ENCODE measurements at regions not wholly inside any gene's neighbourhood (a gene's known extent, or its start where the extent isn't known, plus 50 kb on each side); places are given as distances from the start of the nearest gene placed in this dataset.

DNA sequence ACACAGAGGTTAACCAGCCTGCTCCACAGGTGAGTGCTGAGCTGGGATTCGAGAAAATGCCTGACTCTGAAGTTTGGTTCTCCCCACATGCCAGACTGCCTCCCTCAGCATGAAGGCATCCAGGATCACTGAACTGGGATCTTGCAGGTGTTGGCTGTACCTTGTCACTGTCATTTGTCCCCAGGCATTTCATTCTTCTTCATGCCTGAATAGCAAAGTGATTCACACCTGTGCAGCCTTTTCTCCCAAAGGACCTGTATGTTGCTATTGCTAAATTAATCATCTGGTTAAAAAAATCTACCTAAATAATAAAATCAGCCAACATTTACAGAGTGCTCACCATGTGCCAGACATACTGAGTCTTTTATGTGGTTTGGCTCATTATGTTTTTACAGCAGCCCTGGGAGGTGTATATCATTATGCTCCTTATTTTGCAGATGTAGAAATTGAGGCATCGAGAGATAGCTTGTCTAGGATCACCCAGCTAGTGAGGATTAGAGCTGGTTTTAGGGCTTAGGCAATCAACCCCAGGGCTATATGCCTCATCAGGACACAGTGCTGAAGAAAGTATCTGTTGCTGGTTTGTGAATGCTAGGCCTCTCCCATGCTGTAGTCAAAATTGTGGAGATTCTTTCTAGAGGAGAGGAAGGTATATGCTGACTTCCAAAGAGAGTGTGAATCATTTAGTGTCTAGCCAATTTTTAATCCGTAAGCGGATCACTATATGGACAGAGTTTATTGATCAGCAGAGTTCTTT lies 204.4 kb downstream of the HIPK3 start:
- DNase-seq (ENCODE audit: low read depth in 2 of 2), result no peak
- TF ChIP-seq, protein P1, sequence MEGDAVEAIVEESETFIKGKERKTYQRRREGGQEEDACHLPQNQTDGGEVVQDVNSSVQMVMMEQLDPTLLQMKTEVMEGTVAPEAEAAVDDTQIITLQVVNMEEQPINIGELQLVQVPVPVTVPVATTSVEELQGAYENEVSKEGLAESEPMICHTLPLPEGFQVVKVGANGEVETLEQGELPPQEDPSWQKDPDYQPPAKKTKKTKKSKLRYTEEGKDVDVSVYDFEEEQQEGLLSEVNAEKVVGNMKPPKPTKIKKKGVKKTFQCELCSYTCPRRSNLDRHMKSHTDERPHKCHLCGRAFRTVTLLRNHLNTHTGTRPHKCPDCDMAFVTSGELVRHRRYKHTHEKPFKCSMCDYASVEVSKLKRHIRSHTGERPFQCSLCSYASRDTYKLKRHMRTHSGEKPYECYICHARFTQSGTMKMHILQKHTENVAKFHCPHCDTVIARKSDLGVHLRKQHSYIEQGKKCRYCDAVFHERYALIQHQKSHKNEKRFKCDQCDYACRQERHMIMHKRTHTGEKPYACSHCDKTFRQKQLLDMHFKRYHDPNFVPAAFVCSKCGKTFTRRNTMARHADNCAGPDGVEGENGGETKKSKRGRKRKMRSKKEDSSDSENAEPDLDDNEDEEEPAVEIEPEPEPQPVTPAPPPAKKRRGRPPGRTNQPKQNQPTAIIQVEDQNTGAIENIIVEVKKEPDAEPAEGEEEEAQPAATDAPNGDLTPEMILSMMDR (IDR thresholded peaks at IDR 0.05; ENCODE audit: low read depth, low read length), result no peak

DNA sequence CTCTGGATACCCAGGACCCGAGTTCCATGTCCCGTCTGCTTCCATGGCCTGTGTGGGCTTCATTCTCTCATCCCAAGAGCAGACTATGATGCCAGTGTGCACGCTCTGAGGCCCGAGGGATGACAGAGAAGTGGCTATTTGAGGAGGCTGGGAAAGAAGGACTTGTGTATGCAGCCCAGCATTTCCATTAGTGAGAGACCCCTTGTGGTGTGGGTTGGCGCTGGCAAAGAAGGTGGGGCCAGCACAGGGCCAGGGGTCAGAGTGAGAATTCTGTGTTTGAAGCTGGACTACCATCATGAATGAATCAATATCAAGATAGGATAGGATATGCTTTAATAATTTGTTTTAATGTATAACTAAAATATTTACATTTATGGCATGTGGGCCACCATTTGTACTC lies 200.8 kb downstream of the HIPK3 start:
- H3K4me3 ChIP-seq (replicated peaks in 1 of 2; ENCODE audit: low read depth in 2 of 2, low read length in 2 of 2), result no peak overlapping the region

More for the DNA sequence above, 204.4 kb downstream of the HIPK3 start:
- H3K4me3 ChIP-seq (replicated peaks in 1 of 2; ENCODE audit: low read depth in 2 of 2, low read length in 2 of 2), result no peak overlapping the region

DNA sequence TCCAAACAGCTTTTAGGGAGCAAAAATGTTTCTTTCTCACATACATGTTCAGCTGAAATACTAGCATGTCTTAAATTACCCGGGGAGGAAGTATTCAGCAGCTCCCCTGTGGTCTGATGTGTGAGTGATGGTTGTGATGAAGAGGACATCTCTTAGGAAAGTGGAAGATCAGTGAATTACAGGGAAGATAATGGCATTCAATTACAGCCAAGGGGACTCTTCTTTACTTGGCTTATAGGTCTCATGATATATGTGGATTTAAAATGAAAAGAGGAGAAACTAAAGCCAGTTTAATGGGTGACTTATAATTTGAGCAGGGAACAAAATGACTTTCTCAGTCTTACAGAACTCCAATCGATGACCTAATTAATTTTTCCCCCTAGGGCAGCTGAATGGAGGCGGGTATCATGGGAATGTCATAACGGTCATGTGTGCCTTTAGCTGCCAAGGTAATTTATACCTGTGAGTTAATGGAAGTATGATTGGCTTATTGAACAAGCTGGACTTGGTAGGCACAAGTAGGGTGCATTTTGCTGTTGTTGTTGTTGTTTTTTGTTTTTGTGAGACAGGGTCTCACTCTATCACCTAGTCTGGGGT lies 198.8 kb downstream of the HIPK3 start:
- no peak overlapping the region for H3K4me3 ChIP-seq (replicated peaks in 1 of 2; ENCODE audit: low read depth in 2 of 2, low read length in 2 of 2)
- TF ChIP-seq, protein P1 (IDR thresholded peaks at IDR 0.05; ENCODE audit: low read depth, low read length), result no peak
- no peak for DNase-seq (ENCODE audit: low read depth in 2 of 2)

More for the DNA sequence above, 200.8 kb downstream of the HIPK3 start:
- TF ChIP-seq, protein P1 (IDR thresholded peaks at IDR 0.05; ENCODE audit: low read depth, low read length), result no peak
- no peak for DNase-seq (ENCODE audit: low read depth in 2 of 2)

DNA sequence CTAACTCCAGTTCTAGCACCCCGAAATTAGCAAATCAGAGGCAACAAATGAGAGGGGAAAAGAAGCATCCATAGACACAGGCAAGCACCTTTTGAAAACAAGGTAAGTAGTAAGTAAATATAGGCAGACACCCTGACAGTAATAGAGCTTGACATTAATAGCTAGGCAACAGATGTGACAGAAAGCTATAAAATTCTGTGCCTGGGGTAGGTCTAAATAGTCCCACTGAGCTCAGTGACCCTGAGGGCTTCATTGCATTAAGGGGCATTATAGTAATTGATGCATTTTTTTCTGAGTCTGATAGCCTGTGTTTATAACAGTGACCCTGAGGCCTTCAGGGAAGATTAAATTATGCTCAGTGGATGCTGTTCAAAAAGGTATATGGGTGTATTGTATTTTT lies 197.1 kb downstream of the HIPK3 start:
- TF ChIP-seq, protein P1 (IDR thresholded peaks at IDR 0.05; ENCODE audit: low read depth, low read length), result no peak
- no peak overlapping the region for H3K4me3 ChIP-seq (replicated peaks in 1 of 2; ENCODE audit: low read depth in 2 of 2, low read length in 2 of 2)
- DNase-seq (ENCODE audit: low read depth in 2 of 2), result no peak

DNA sequence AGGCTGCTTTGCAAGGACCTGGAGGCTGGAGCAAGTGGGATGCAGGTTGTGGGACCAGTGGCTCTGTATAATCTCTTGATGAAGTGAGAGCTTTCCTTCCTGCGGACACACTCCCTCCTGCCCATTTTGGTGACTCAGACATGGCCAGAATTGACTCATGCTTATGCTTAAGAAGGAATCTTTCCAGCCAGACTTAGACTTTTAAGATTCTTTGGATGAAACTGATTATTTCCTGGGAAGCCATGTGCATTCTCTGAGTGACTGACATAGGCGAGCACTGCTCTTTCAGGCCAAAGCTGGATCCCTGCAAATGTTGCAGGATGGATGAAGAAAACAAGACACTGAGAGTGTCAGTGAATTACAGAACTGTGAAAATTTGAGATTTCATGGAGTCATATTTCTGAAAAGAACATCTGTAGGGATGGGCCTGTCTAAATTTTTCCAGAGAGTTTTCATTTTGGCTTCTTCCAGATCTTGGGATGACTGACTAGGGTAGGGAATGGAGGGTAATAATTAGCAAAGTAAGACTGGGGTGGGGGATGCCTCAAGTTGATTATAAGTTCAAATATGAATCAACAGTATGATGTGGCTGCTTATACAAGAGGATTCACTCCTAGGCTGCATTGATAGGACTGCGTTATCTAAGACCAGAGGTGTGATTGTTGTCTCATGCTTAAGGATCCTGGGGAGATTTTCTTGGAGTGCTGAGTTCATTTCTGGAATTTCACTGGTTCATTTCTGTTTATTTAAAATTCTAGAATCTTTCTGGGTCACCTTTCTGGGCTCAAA lies 195.8 kb downstream of the HIPK3 start:
- TF ChIP-seq, protein P1 (IDR thresholded peaks at IDR 0.05; ENCODE audit: low read depth, low read length), result no peak
- H3K4me3 ChIP-seq (replicated peaks in 1 of 2; ENCODE audit: low read depth in 2 of 2, low read length in 2 of 2), result no peak overlapping the region
- peak; percentile 85 to 87 for DNase-seq (ENCODE audit: low read depth in 2 of 2)

DNA sequence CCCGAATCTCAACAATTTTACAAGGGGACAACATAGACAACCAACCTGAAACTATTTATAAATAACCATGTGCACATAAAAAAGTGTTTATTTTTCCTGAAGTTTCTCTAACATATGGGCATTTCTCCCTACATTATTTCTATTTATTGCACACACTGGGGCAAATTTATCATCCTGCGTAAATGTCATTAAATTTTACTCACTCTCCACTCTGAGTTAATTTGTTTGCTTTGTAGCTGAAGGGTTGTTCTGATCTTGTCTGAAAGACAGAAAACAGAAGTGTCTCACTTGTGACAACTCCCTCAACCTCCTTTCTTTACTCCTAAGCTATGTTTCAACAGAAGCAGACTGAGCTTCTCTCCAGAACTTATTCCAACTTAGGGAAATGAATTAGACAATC lies 194.2 kb downstream of the HIPK3 start:
- no peak overlapping the region for H3K4me3 ChIP-seq (replicated peaks in 1 of 2; ENCODE audit: low read depth in 2 of 2, low read length in 2 of 2)
- DNase-seq (ENCODE audit: low read depth in 2 of 2), result no peak
- TF ChIP-seq, protein P1 (IDR thresholded peaks at IDR 0.05; ENCODE audit: low read depth, low read length), result no peak
